H7 (cell line): ENCODE measurements at regions not wholly inside any gene's neighbourhood (a gene's known extent, or its start where the extent isn't known, plus 50 kb on each side); places are given as distances from the start of the nearest gene placed in this dataset.
"Not testable (repeated sequence)": the region's sequence is repeated elsewhere in the genome, so short reads cannot be mapped to it uniquely, and the experiment has no call there.

Experiments used
- DNase-seq: peaks from one replicate; pipeline ENCODE4 v3.0.0; 2012
- H3K27me3 ChIP-seq: 2 replicates; pipeline ENCODE4 v1.6.0; 2011; ENCODE audit warnings: mild to moderate bottlenecking, low read length; ENCODE audit not compliant: control insufficient read depth, insufficient read depth
- H3K36me3 ChIP-seq: replicated peaks from 2 replicates; pipeline ENCODE4 v1.5.1; 2011; ENCODE audit warnings: low read length; ENCODE audit not compliant: control insufficient read depth, insufficient read depth
- H3K4me3 ChIP-seq: 2 replicates; pipeline ENCODE4 v1.5.1; 2011; ENCODE audit warnings: low read depth, mild to moderate bottlenecking, control low read depth, low read length, moderate library complexity; ENCODE audit not compliant: insufficient read depth

DNA sequence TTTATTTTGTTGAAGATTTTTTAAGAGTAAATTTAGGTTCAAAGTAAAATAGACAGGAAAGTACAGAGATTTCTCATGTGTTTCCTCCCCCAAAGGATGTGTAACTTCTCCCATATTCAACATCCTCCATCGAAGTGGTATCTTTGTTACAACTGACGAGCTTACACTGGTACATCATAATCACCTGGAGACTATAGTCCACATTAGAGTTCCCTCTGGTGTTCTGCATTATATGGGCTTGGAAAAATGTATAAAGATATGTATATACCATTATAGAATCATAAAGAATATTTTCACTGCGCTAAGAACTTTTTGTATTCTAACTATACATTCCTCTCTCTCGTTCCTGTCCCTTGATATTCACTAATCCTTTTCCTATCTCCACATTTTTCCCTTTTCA, 203.7 kb downstream of the AMY1C start:
- no peaks in the 10 kb centered on the region for H3K27me3 ChIP-seq
- no peak overlapping the region for H3K4me3 ChIP-seq
- no peaks in the 10 kb centered on the region for H3K36me3 ChIP-seq
- no peak for DNase-seq

DNA sequence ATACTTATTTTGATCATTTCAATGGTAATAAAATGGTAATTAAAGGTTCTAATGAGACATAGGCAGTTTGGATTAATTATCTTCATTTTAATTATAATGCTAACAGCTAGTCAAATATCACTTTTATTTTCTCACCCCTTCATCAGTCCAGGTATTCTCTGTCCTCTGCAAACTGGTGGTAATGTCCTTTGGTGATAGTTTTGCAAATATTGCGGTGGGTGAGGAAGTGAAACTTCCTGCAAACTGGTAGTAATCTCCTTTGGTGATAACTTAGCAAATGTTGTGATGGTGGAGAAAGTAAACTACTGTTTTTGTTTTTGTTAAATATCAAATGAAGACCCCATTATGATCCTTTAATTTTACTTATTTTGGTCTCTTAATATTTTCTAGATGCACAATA, 209.0 kb downstream of the AMY1C start:
- H3K36me3 ChIP-seq, result no peaks in the 10 kb centered on the region
- no peaks in the 10 kb centered on the region for H3K27me3 ChIP-seq
- DNase-seq, result no peak
- H3K4me3 ChIP-seq, result no peak overlapping the region

DNA sequence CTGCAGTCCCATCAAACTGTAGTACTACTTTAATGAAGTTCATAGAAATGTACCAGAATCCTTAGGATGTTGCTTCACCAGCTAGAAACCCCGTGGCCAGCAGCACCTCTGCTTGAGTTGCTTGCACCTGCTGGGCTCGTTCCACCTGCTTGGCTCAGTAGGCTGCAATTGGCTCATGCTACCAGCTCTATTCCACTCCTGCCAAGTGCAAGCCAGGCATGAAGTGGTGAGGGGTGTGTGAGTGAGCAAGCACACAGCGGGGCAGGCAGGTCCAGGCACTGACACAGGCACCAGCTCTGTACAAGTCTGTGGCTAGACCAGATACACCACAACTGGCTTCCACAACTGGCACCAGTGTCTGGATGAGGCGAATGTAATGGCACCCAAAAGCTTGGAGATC, 209.9 kb downstream of the AMY1C start:
- Histone ChIP-seq H3K4me3 (no peak overlapping the region), H3K27me3 (no peaks in the 10 kb centered on the region), H3K36me3 (no peaks in the 10 kb centered on the region)
- no peak for DNase-seq

DNA sequence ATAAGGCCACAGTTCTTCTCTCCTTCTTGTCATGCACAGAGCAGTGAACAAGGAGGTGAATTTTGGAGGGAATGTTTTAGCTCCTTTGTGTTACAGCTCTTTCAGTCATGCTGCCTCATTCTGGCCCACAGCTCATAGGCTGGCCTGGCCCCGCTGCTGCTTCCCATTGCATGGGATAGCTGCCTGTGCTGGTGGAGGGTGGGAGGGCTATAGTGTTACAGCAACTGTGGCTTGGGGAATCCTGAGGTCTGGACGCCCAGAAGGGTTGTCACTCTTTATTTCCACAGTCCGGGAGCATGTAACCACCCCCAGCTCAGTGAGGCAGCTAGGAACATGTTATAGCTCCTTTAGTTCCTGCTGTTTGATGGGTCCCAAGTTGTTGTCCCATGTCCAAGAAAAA, 210.3 kb downstream of the AMY1C start:
- DNase-seq, result no peak
- Histone ChIP-seq H3K27me3 (no peaks in the 10 kb centered on the region), H3K36me3 (no peaks in the 10 kb centered on the region), H3K4me3 (no peak overlapping the region)

DNA sequence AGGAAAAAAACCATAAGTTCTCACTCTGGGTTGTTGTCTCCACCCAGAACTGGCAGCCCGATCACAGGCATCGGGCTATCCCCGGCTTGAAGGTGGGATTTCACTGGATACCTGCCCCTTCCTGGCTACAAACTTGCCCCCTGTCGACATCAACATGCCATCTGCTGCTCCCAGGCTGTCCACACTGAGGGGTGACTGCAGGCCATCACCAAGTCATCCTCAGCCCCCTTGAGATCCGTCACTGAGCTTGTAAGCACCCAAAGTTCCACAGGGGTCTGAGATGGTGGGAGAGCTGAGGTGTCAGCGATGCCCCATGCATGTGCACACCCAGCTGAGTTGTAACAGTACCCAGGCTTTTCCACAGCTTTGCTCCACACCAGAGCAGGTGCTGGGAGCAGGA, 211.0 kb downstream of the AMY1C start:
- Histone ChIP-seq H3K27me3 (no peaks in the 10 kb centered on the region), H3K36me3 (no peaks in the 10 kb centered on the region)
- DNase-seq, result no peak

DNA sequence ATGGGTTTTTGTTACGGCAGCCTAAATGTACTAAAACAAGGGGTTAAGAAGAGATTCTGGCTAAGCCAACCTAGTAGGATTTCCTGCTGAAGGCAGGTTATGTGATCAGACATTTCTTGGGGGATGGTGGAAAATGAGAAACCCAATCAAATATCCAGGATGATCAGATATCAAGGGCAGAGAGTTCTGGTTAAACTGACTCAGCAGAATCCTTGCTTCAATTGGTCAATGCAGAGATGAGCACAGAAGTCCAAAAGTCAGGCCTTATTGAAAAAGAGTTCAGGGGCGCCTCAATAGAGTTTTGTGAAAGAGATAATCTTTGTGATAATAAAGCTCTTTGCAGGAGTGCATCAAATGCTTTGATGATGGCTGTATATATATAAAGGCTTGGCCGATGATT, 237.1 kb downstream of the AMY1C start:
- Histone ChIP-seq H3K27me3 (no peaks in the 10 kb centered on the region), H3K36me3 (no peaks in the 10 kb centered on the region), H3K4me3 (no peak overlapping the region)
- no peak for DNase-seq

More for the DNA sequence above, 211.0 kb downstream of the AMY1C start:
- no peak overlapping the region for H3K4me3 ChIP-seq

DNA sequence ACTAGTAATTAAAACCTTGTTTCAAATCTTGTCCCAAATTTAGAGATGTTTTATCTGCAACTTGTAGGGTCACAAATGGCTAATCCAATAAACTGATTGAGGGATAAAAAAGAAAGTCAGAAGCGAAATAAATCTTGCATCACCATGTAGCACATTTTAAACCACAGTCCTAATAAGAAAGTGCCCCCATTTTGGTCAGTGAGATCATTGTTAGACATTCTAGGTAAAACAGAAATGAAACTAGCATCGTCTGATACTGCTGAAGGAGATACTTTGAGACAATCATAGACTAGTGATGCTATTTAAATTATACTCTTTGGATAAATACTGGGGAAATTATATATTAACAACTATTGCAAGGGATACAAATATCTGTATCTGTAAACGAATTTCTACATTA, 247.9 kb downstream of the AMY1C start:
- Histone ChIP-seq H3K27me3 (no peaks in the 10 kb centered on the region), H3K36me3 (no peaks in the 10 kb centered on the region), H3K4me3 (no peak overlapping the region)
- no peak for DNase-seq

DNA sequence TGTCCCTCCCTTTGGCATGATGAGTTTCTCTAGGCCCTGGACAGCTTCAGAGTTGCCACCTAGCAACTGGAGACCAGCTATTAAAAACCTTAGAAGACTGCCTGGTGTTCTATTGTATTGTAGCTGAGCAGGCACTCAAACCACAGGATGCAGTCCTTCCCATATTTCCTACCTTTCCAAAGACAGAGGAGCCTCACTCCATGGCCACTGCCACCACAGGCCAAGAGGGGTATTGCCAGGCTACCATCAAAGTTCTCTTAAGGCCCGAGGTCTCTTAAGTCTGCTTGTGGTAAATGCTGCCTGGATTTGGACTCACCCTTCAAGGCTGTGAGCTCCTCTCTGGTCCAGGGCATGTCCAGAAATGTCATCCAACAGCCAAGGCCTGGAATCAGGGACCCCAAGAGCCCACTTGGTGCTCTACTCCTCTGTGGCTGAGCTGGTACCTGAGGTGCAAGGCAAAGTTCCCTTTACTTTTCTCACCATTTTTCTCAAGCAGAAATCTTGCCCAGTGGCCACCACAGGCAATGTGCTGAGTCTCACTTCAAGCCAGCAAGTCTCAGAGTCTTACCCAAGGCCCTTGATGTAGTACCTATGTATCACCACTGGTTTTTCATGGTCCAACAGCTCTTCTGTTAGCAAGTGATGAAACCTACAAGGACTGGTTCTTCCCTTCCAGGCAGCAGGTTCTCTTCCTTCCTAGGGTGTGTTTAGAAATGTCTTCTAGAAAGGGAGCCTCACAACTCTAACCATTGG, 269.4 kb downstream of the AMY1C start:
- Histone ChIP-seq H3K36me3 (no peaks in the 10 kb centered on the region), H3K27me3 (no peaks in the 10 kb centered on the region), H3K4me3 (no peak overlapping the region)
- no peak for DNase-seq

DNA sequence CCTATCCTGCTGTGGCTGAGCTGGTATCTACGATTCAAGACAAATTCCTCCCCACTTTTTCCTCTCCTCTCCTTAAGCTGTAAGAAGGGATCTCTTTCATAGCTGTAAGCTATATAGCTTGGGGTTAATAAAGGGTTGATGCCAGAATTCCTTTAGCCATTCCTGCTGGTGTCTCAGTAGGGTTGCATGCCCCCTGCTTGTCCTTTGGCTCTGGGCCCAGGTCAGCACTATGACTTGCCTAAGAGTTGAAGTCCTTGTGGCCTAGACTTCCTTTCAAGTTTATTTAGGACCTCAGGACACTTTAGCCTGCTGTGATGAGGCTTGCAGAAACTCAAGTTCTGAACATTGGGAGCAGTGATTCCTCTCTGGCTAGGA, 270.0 kb downstream of the AMY1C start:
- Histone ChIP-seq H3K36me3 (no peaks in the 10 kb centered on the region), H3K27me3 (no peaks in the 10 kb centered on the region), H3K4me3 (no peak overlapping the region)
- no peak for DNase-seq

DNA sequence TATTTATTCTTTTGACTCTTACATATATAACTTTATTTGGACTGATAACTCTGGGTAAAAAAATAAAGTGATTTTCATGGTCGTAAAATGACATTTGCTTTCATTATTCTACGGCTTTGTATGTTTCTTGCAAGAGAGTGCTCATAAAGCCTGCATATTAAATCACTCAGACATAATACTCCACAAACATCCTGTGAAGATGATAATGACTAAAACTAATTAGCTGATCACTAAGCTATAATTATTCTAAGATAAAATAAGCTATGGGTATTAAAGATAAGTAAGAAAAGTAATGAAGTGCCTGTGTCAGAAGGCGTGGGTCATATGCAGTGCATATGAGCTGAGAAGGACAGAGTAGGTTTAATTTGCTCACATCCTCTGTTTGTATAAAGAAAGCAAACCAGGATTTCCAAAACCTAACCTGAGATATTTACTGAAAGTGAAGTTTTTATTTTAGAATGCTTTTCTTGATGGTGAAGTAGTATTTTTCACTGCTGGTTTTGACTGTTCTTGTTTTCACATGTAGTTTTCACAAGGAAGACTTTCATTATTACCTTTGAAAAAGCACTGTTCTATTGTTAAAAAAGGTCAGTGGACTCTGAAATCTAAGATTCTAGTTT, 278.8 kb downstream of the AMY1C start:
- DNase-seq, result no peak
- Histone ChIP-seq H3K36me3 (no peaks in the 10 kb centered on the region), H3K4me3 (no peak overlapping the region), H3K27me3 (no peaks in the 10 kb centered on the region)

DNA sequence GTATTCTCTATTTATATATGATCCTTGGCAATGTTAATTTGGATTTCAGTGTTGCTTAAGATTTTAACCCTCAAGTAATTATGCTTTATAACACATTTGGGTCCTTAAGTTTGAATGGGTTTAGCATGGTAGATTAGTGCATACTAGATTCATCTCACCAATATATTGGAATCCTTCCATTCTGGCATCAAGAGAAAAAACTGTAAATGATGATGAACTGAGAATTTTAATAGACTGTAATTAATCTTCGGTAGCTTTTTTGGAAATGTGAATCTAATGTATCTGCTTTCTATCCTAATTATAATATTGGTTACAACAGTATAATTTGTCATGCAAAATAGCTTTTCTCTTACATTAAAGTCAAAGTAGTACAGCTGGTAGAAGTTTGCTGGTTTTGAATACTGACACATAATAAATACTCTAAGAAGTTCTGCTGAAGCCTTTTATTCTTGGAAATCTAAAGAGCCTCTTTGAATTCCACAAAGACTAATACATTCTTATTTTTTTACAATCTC, 279.8 kb downstream of the AMY1C start:
- Histone ChIP-seq H3K36me3 (no peaks in the 10 kb centered on the region), H3K27me3 (no peaks in the 10 kb centered on the region), H3K4me3 (no peak overlapping the region)
- no peak for DNase-seq

DNA sequence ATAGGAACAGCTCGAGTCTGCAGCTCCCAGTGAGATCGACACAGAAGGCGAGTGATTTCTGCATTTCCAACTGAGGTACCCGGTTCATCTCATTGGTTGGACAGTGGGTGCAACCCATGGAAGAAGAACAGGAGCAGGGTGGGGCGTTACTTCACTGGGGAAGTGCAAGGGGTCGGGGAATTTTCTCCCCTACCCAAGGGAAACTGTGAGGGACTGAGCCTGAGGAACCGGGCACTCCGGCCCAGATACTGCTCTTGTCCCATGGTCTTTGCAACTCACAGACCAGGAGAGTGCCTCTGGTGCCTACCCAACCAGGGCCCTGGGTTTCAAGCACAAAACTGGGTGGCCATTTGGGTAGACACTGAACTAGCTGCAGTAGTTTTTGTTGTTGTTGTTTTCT, 307.1 kb downstream of the AMY1C start:
- Histone ChIP-seq H3K4me3 (no peak overlapping the region), H3K27me3 (no peaks in the 10 kb centered on the region), H3K36me3 (no peaks in the 10 kb centered on the region)
- DNase-seq, result no peak

DNA sequence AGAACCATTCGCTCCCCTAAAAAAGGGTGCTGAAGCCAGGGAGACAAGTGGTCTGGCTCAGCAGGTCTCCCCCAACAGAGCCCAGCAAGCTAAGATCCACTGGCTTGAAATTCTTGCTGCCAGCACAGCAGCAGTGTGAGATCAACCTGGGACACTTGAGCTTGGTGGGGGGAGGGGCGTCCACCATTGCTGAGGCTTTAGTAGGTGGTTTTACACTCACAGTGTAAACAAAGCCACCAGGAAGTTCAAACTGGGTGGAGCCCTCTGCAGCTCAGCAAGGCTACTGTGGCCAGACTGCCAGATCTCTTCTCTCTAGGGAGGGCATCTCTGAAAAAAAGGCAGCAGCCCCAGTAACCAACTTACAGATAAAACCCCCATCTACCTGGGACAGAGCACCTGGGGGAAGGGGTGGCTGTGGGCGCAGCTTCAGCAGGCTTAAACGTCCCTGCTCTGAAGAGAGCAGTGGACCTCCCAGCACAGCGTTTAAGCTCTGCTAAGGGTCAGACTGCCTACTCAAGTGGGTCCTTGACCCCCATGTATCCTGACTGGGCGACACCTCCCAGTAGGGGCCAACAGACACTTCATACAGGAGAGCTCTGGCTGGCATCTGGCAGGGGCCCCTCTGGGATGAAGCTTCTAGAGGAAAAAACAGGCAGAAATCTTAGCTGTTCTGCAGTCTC, 307.7 kb downstream of the AMY1C start:
- H3K36me3 ChIP-seq, DNase-seq, H3K27me3 ChIP-seq, H3K4me3 ChIP-seq: not testable (repeated sequence)

DNA sequence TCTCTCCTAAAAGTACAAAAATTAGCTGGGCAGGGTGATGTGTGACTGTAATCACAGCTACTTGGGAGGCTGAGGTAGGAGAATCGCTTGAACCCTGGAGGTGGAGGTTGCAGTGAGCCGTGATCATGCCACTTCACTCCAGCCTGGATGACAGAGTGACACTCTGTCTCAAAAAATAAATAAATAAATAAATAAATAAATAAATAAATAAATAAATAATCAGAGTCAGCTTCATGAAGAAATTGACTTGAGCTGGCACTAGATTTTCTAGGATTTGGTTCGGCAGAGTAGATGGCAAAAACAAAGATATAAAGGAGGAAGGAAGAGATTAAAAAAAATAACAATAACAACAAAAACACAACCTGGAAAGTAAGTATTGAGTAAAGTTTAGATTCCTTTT, 311.9 kb downstream of the AMY1C start:
- not testable (repeated sequence) for H3K4me3 ChIP-seq, DNase-seq, H3K27me3 ChIP-seq, H3K36me3 ChIP-seq

DNA sequence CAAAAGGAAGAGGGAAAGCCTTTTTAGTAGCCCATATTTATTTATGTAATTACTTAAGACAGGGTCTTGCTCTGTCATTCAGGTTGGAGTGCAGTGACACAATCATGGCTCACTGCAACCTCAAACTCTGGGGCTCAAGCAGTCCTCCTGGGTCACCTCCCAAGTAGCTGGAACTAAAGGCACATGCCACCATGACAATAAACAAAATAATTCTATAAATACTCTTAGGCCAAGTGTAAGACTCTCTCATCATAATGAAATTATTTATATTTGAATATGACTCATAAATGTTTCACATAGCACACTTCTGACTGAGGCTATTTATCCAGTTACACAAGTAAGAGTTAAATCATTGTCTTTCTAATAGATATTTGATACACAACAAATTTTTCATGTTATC, 314.7 kb downstream of the AMY1C start:
- Histone ChIP-seq H3K4me3 (no peak overlapping the region), H3K36me3 (no peaks in the 10 kb centered on the region), H3K27me3 (no peaks in the 10 kb centered on the region)
- DNase-seq, result no peak
